Fibroblast of lung (primary cell): ENCODE measurements at regions not wholly inside any gene's neighbourhood (a gene's known extent, or its start where the extent isn't known, plus 50 kb on each side); places are given as distances from the start of the nearest gene placed in this dataset.

Source experiments
- CTCF ChIP-seq, 2 donors: IDR thresholded peaks in 1 of 2; conservative IDR thresholded peaks in 1 of 2; 1 replicate in 1 of 2; 2 replicates in 1 of 2; pipeline ENCODE4 v1.5.1; 2011 to 2012; ENCODE audit warnings: low read length in 2 of 2, control low read depth in 1 of 2, inconsistent platforms in 1 of 2, low read depth in 1 of 2, mild to moderate bottlenecking in 1 of 2
- EZH2 ChIP-seq: IDR thresholded peaks from 2 replicates; pipeline ENCODE4 v1.5.1; 2012; ENCODE audit warnings: low read length, control low read depth, mild to moderate bottlenecking; ENCODE audit errors: missing control alignments

DNA sequence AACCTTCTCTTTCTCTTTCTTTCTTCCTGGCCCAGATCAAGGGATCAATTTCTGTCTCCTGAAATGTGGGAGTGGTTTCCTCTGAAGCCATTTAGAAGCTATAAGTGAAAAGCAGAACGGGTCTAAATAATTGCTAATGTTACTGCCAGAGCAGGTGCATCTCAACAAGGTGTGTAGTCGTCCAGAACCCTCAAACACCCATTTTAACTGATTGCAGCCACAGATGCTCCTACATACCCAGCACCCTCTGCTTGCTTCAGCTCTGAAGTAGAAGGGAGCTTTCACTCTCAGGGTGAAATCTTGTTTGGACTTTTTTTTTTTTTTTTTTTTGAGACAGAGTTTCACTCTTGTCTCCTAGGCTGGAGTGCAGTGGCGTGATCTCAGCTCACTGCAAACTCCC, 592.1 kb upstream of the ARID1B start:
- no peak for TF ChIP-seq CTCF (conservative IDR thresholded peaks at IDR 0.05 in 1 of 2, IDR thresholded peaks at IDR 0.05 in 1 of 2; ENCODE audit: low read depth in 1 of 2, low read length in 2 of 2)
- no peak for TF ChIP-seq EZH2
